ENCODE measurements at regions not wholly inside any gene's neighbourhood (a gene's known extent, or its start where the extent isn't known, plus 50 kb on each side); places are given as distances from the start of the nearest gene placed in this dataset.

GRCh38 chr12:88743946-88744685 is 163.8 kb upstream of the KITLG start:
- no peak for TF ChIP-seq CTCF (IDR thresholded peaks at IDR 0.05)

GRCh38 chr12:88737838-88738472 is 157.7 kb upstream of the KITLG start:
- no peak for TF ChIP-seq CTCF (IDR thresholded peaks at IDR 0.05)

GRCh38 chr12:88736031-88736430 is 155.8 kb upstream of the KITLG start:
- no peak for TF ChIP-seq CTCF (IDR thresholded peaks at IDR 0.05)

- no peak for TF ChIP-seq CTCF (IDR thresholded peaks at IDR 0.05)
Observed at GRCh38 chr12:88733008-88733407, 152.7 kb upstream of the KITLG start.

GRCh38 chr12:88729196-88729595 is 148.9 kb upstream of the KITLG start:
- no peak for TF ChIP-seq CTCF (IDR thresholded peaks at IDR 0.05)

- TF ChIP-seq CTCF (IDR thresholded peaks at IDR 0.05): no peak
Observed at GRCh38 chr12:88726806-88727720, 146.8 kb upstream of the KITLG start.

- TF ChIP-seq CTCF (IDR thresholded peaks at IDR 0.05): no peak
Observed at GRCh38 chr12:88725592-88726143, 145.4 kb upstream of the KITLG start.
